Cardiac muscle cell (in vitro differentiated cells and primary cell): ENCODE measurements at regions not wholly inside any gene's neighbourhood (a gene's known extent, or its start where the extent isn't known, plus 50 kb on each side); places are given as distances from the start of the nearest gene placed in this dataset.
A peak's percentile ranks its signal among the peaks of the same experiment; 100 is the strongest.

Experiments
- DNase-seq, 2 donors: peaks; one replicate each; pipeline versions ENCODE4 v3.0.0 to v3.0.0-alpha.2; 2010 to 2017; ENCODE audit warnings: low read depth in 1 of 2, low spot score in 1 of 2
- H3K27ac ChIP-seq: fragments of 200-600 bp; sonication (generic); 2 replicates; pipeline ENCODE4 v1.5.1; 2016
- H3K27me3 ChIP-seq: fragments of 200-600 bp; sonication (generic); 2 replicates; pipeline ENCODE4 v1.6.0; 2016; ENCODE audit warnings: control low read depth
- H3K36me3 ChIP-seq: fragments of 200-600 bp; sonication (generic); 2 replicates; pipeline ENCODE4 v1.5.1; 2016; ENCODE audit warnings: control low read depth
- H3K4me1 ChIP-seq: fragments of 200-600 bp; sonication (generic); 2 replicates; pipeline ENCODE4 v1.8.1; 2017; ENCODE audit warnings: low read depth, mild to moderate bottlenecking, mixed run types
- H3K4me3 ChIP-seq: fragments of 200-600 bp; sonication (generic); 2 replicates; pipeline ENCODE4 v1.5.1; 2016; ENCODE audit warnings: mild to moderate bottlenecking
- H3K9me3 ChIP-seq: fragments of 200-600 bp; sonication (generic); 2 replicates; pipeline ENCODE4 v1.5.1; 2017; ENCODE audit warnings: low read depth, mild to moderate bottlenecking, control low read depth
- CTCF ChIP-seq: IDR thresholded peaks from 2 replicates; pipeline ENCODE4 v1.5.1; 2012; ENCODE audit warnings: low read depth, mild to moderate bottlenecking, low read length

GRCh38 chr15:31234815-31235214, 91.8 kb upstream of the KLF13 start:
- H3K27me3 ChIP-seq, result no peaks in the 10 kb centered on the region
- H3K27ac ChIP-seq, result peak overlapping the region; percentile 87
- H3K9me3 ChIP-seq, result no peaks in the 10 kb centered on the region
- peaks cover 22% of the 10 kb centered on the region for H3K4me1 ChIP-seq
- no peak overlapping the region for H3K4me3 ChIP-seq
- no peaks in the 10 kb centered on the region for H3K36me3 ChIP-seq
- no peak for DNase-seq
- TF ChIP-seq CTCF, result no peak

GRCh38 chr15:31235311-31236183, 91.1 kb upstream of the KLF13 start:
- no peaks in the 10 kb centered on the region for H3K27me3 ChIP-seq
- H3K9me3 ChIP-seq, result no peaks in the 10 kb centered on the region
- TF ChIP-seq CTCF, result no peak
- H3K27ac ChIP-seq, result peak overlapping the region; percentile 87
- no peak overlapping the region for H3K4me3 ChIP-seq
- H3K36me3 ChIP-seq, result no peaks in the 10 kb centered on the region
- peaks cover 22% of the 10 kb centered on the region for H3K4me1 ChIP-seq
- DNase-seq, result peak; percentile 75 to 84

DNA sequence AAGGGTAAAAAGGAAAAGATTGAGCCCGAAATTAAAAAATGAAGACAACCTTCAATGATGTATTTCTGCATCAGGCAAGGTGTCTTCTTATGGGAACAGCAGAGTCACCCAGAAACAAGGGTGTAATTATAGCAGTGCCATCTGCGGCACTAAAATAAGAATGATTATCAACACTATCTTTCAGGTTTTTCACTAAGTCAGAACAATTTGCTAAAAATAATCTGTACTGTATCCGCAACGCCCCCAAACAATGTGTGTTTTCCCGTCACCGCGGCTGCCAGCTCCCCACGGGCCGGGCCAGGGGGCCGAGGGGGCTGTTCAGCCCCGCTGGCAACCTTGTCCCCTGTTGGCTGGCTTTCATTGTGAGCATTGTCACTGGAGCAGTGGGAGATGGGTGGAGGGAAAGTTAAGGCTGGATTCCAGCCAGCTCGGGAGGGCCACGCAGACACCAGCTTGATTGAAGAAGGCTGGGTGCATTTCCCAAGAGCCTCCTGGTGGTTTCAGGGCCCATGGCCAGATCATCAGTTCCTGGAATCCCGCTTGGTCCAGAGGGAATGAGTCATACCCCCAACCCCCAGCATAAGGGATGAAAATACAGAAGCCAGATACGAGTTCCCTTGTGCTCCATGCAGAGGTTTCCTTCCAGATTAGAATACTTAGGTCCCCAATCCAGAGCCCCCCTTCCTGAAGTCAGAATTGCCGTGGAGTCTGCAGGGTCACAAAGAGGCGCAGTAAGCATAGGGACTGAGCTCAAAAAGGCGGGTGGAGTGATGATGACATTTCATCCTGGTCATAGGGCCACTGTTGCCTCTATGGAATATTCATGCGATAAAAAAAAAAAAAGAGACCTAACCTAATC, 90.2 kb upstream of the KLF13 start:
- H3K4me1 ChIP-seq, result peaks cover 22% of the 10 kb centered on the region
- DNase-seq, result peak; percentile 18 to 98
- TF ChIP-seq CTCF, result no peak
- no peaks in the 10 kb centered on the region for H3K9me3 ChIP-seq
- peak overlapping the region; percentile 87 for H3K27ac ChIP-seq
- H3K27me3 ChIP-seq, result no peaks in the 10 kb centered on the region
- H3K36me3 ChIP-seq, result no peaks in the 10 kb centered on the region
- H3K4me3 ChIP-seq, result no peak overlapping the region

GRCh38 chr15:31237043-31237324, 89.7 kb upstream of the KLF13 start:
- H3K27ac ChIP-seq, result peak overlapping the region; percentile 6
- TF ChIP-seq CTCF, result no peak
- H3K9me3 ChIP-seq, result no peaks in the 10 kb centered on the region
- H3K27me3 ChIP-seq, result no peaks in the 10 kb centered on the region
- no peak for DNase-seq
- peaks cover 22% of the 10 kb centered on the region for H3K4me1 ChIP-seq
- H3K4me3 ChIP-seq, result no peak overlapping the region
- H3K36me3 ChIP-seq, result no peaks in the 10 kb centered on the region

DNA sequence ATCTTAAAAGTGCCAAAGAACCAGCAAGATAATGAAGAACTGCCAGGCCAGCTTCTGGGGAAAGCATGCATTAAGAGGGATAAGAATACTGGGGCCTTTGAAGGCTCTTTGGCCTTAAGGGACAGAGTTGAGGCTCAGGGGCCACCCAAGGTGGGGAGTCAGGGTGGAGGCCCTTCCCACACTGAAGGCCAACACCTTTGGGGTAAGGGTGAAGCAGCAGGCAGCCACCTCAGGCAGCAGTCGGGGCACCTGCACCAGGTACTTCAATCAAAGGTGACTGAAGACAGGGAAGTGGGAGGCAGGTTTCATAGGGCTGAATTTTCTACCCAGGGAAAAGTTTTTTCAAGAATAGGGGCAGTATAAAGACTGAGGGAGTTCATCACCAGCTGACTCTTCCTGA, 87.7 kb upstream of the KLF13 start:
- no peak for TF ChIP-seq CTCF
- no peaks in the 10 kb centered on the region for H3K27me3 ChIP-seq
- no peaks in the 10 kb centered on the region for H3K9me3 ChIP-seq
- peak overlapping the region; percentile 46 for H3K27ac ChIP-seq
- H3K36me3 ChIP-seq, result no peaks in the 10 kb centered on the region
- H3K4me1 ChIP-seq, result peaks cover 22% of the 10 kb centered on the region
- no peak for DNase-seq
- no peak overlapping the region for H3K4me3 ChIP-seq
